Activated CD8-positive, alpha-beta memory T cell treated with anti-CD3 and anti-CD28 coated beads, Interleukin-2, amount 10 ng/mL, durations not matched to agents 7 days and 5 days (primary cell): ENCODE measurements at regions not wholly inside any gene's neighbourhood (a gene's known extent, or its start where the extent isn't known, plus 50 kb on each side); places are given as distances from the start of the nearest gene placed in this dataset.
A peak's percentile ranks its signal among the peaks of the same experiment; 100 is the strongest.

Source experiments
- ATAC-seq: fragments of 150-1000 bp; cut with Tn5 transposase; one replicate; pipeline ENCODE4 v1.10.0; 2021; ENCODE audit warnings: moderate library complexity
- CTCF ChIA-PET: fragments of 350-600 bp; sonication (Branson Sonifier 250); formaldehyde crosslinking; loops from one replicate; lab custom pipeline; 2021; ENCODE audit warnings: antibody characterized with exemption; lab: Charles Lee
- DNase-seq: peaks from one replicate; pipeline ENCODE4 v3.0.0-alpha.2; 2020
- H3K27ac Mint-ChIP-seq: one replicate; pipeline ENCODE4 v1.8.0; 2021; ENCODE audit warnings: mild to moderate bottlenecking, mixed read lengths
- H3K27me3 Mint-ChIP-seq: one replicate; pipeline ENCODE4 v1.8.0; 2021; ENCODE audit warnings: mixed read lengths
- H3K36me3 Mint-ChIP-seq: one replicate; pipeline ENCODE4 v1.8.0; 2021; ENCODE audit warnings: mild to moderate bottlenecking, mixed read lengths
- H3K4me1 Mint-ChIP-seq: one replicate; pipeline ENCODE4 v1.8.0; 2021; ENCODE audit warnings: mixed read lengths
- H3K4me3 Mint-ChIP-seq: one replicate; pipeline ENCODE4 v1.8.0; 2021; ENCODE audit warnings: mild to moderate bottlenecking, moderate library complexity, mixed read lengths
- H3K9me3 Mint-ChIP-seq: one replicate; pipeline ENCODE4 v1.8.0; 2022; ENCODE audit warnings: low read depth, mixed read lengths

- CTCF ChIA-PET: interaction anchor here (0.5 kb wide), 1 partner anchor 548 kb away, joined by 3 read pairs; no protein-coding TSS in a partner anchor
- Mint-ChIP-seq H3K27ac (no peak overlapping the region), H3K4me3 (no peak overlapping the region), H3K9me3 (no peaks in the 10 kb centered on the region), H3K36me3 (no peaks in the 10 kb centered on the region), H3K27me3 (peaks cover 12% of the 10 kb centered on the region), H3K4me1 (no peaks in the 10 kb centered on the region)
- DNase-seq (no peak), ATAC-seq (no peak)
Observed at GRCh38 chr2:217231212-217231611, 371.3 kb upstream of the TNP1 start.

- H3K27ac Mint-ChIP-seq: no peak overlapping the region
- CTCF ChIA-PET: no interaction called here
- no peak overlapping the region for H3K4me3 Mint-ChIP-seq
- peaks cover 2% of the 10 kb centered on the region for H3K27me3 Mint-ChIP-seq
- ATAC-seq (no peak), DNase-seq (no peak)
- peaks cover 5% of the 10 kb centered on the region for H3K4me1 Mint-ChIP-seq
- H3K36me3 Mint-ChIP-seq: peaks cover 3% of the 10 kb centered on the region
- H3K9me3 Mint-ChIP-seq: peaks cover 10% of the 10 kb centered on the region
Observed at GRCh38 chr2:217228732-217229131, 368.9 kb upstream of the TNP1 start.

DNA sequence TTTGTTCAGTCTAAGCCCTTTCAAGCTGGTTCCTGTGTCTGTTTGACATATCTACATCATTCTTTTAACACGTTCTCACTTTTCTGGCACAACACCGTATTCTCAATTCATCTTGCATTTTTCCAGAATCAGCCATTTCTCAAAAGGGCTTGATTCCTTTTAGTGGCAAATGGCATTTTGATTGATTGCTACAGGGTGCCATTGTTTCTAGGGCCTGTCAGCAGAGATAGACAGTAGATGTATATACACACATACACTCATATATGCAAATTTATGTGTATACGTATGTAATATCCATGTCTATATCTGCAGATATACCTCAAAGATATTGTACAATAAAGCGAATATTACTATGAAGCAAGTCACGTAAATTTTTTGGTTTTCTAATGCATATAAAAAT lies 367.9 kb upstream of the TNP1 start:
- CTCF ChIA-PET: interaction anchor here (1.5 kb wide), 1 partner anchor 529 kb away, joined by 3 read pairs; no protein-coding TSS in a partner anchor
- no peak overlapping the region for H3K27ac Mint-ChIP-seq
- peaks cover 6% of the 10 kb centered on the region for H3K36me3 Mint-ChIP-seq
- H3K4me3 Mint-ChIP-seq: no peak overlapping the region
- H3K27me3 Mint-ChIP-seq: peaks cover 2% of the 10 kb centered on the region
- peaks cover 12% of the 10 kb centered on the region for H3K9me3 Mint-ChIP-seq
- DNase-seq (no peak), ATAC-seq (no peak)
- peaks cover 13% of the 10 kb centered on the region for H3K4me1 Mint-ChIP-seq

- peaks cover 12% of the 10 kb centered on the region for H3K9me3 Mint-ChIP-seq
- H3K4me1 Mint-ChIP-seq: peaks cover 19% of the 10 kb centered on the region
- no peak overlapping the region for H3K27ac Mint-ChIP-seq
- H3K27me3 Mint-ChIP-seq: peaks cover 11% of the 10 kb centered on the region
- H3K4me3 Mint-ChIP-seq: no peak overlapping the region
- no peak for ATAC-seq
- CTCF ChIA-PET: interaction anchor here (1.3 kb wide), 1 partner anchor 11 kb away, joined by 3 read pairs; no protein-coding TSS in a partner anchor
- DNase-seq: no peak
- H3K36me3 Mint-ChIP-seq: peaks cover 12% of the 10 kb centered on the region
Observed at GRCh38 chr2:217225596-217225995, 365.7 kb upstream of the TNP1 start.

DNA sequence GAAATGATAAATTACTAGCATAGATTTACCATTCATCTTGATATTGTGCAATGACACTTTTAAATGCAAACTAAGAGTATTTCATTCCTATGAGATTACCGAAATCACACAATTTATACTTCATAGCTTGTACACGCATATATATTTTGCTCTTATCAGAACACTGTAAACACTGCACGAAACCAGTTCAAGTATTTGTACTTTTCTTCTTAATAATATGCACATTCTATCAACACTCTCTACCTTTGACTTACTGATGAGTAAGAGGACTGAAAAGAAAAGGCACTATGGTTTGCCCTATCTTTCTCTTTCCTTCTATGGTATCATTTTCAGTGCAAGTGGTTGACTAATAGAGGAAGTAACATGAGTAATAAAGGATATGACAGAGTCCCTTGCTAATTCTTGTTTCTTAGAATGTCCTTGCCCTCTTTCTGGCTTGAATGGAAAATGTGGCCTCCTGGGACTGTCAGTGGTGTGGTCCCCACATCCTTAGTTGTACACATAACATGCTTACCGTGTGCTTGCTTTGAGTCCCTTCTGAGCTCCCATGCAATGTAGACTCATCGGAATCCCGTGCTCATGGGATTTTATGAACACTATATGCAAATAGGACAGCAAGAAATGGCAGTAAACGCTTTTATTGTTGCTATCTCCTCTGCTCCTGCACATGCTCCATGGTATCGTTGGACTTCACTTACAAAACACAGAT lies 363.5 kb upstream of the TNP1 start:
- peak; percentile 91 for ATAC-seq
- peaks cover 12% of the 10 kb centered on the region for H3K36me3 Mint-ChIP-seq
- CTCF ChIA-PET: no interaction called here
- H3K9me3 Mint-ChIP-seq: peaks cover 12% of the 10 kb centered on the region
- H3K4me1 Mint-ChIP-seq: peaks cover 28% of the 10 kb centered on the region
- H3K4me3 Mint-ChIP-seq: no peak overlapping the region
- H3K27ac Mint-ChIP-seq: peak overlapping the region; percentile 54
- H3K27me3 Mint-ChIP-seq: peaks cover 22% of the 10 kb centered on the region
- peak; percentile 85 for DNase-seq

DNA sequence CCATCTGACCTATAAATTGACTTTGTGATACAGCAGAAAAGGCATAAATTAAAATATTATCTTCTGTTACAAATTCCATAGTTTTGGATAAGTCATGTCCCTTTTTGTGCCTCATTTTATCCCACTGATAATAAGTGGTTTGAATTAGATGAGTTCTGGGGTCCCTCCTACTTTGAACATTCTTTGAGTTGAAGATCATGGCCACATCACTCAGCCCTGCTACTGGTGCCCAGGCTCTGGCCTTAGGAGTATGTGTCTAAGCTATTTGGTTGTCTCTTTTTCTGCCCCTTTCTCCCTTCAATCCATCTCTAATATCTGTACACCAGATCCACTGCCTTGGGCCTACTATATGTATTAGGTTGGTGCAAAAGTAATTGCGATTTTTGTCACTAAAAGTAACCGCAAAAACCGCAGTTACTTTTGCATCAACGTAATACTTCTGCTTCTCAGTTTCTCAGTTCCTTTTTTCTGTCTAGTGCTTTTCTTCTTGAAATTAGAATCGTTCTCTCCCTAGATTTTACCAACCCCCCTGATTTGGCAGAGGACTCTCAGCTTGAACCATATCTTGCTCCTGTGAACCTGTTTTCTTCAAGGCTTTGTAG lies 362.5 kb upstream of the TNP1 start:
- DNase-seq (no peak), ATAC-seq (no peak)
- Mint-ChIP-seq H3K9me3 (peaks cover 12% of the 10 kb centered on the region), H3K27me3 (peaks cover 22% of the 10 kb centered on the region), H3K36me3 (peaks cover 12% of the 10 kb centered on the region), H3K4me3 (no peak overlapping the region), H3K4me1 (peaks cover 28% of the 10 kb centered on the region), H3K27ac (peak overlapping the region; percentile 54)
- CTCF ChIA-PET: interaction anchor here (1.0 kb wide), 1 partner anchor 491 kb away, joined by 4 read pairs; no protein-coding TSS in a partner anchor

- Mint-ChIP-seq H3K4me1 (peaks cover 28% of the 10 kb centered on the region), H3K36me3 (peaks cover 11% of the 10 kb centered on the region), H3K9me3 (peaks cover 9% of the 10 kb centered on the region), H3K4me3 (no peak overlapping the region), H3K27me3 (peaks cover 32% of the 10 kb centered on the region), H3K27ac (no peak overlapping the region)
- ATAC-seq: no peak
- CTCF ChIA-PET: no interaction called here
- no peak for DNase-seq
Observed at GRCh38 chr2:217220228-217221013, 360.6 kb upstream of the TNP1 start.

- Mint-ChIP-seq H3K4me3 (no peak overlapping the region), H3K9me3 (peaks cover 6% of the 10 kb centered on the region), H3K27me3 (peaks cover 38% of the 10 kb centered on the region), H3K36me3 (peaks cover 10% of the 10 kb centered on the region), H3K4me1 (peaks cover 24% of the 10 kb centered on the region), H3K27ac (no peak overlapping the region)
- DNase-seq: no peak
- CTCF ChIA-PET: no interaction called here
- ATAC-seq: no peak
Observed at GRCh38 chr2:217219164-217219520, 359.3 kb upstream of the TNP1 start.

DNA sequence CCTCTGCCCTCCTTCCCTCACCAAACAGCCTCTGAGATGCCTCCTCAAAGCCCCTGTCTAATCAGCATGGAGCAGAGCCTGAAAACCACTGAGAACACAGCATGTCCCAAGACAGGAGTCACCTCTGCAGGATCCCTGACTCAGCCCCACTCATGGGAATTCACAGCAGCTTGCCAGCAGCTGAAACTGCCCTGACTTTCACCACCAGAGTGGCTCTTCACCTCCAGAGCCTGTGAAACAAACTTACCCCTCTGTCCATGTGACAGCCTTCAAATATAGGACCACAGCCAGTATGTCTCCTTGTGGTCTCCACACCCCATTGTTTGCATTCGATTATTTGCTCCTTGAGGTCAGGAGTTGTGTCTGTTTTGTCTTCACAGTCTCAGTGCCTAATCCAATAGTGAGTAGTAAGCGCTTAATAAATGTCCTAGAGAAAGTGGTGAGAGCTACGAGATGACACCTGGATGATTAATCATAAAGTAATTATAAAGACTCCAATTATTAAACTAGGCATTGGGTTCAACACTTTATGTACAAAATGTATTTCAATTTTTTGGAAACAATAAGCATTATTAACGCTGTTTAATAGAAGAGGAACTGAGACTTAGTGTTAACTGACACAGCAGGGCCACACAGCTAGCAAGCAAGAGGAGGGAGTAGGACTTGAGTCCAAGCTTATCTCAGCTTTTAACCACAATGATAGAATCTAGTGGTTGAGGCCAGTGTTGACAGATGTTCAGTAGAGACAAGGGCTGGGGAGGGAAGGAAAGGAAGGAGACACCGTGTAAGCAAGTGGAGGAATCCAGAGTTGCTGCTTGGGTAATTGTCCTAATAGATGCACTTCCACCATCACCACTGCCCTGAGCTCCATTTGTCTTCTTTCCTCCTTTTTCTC lies 358.7 kb upstream of the TNP1 start:
- H3K36me3 Mint-ChIP-seq: peaks cover 7% of the 10 kb centered on the region
- DNase-seq: no peak
- no peak for ATAC-seq
- peaks cover under 1% of the 10 kb centered on the region for H3K9me3 Mint-ChIP-seq
- H3K27me3 Mint-ChIP-seq: peaks cover 38% of the 10 kb centered on the region
- peaks cover 20% of the 10 kb centered on the region for H3K4me1 Mint-ChIP-seq
- no peak overlapping the region for H3K4me3 Mint-ChIP-seq
- H3K27ac Mint-ChIP-seq: no peak overlapping the region
- CTCF ChIA-PET: no interaction called here

DNA sequence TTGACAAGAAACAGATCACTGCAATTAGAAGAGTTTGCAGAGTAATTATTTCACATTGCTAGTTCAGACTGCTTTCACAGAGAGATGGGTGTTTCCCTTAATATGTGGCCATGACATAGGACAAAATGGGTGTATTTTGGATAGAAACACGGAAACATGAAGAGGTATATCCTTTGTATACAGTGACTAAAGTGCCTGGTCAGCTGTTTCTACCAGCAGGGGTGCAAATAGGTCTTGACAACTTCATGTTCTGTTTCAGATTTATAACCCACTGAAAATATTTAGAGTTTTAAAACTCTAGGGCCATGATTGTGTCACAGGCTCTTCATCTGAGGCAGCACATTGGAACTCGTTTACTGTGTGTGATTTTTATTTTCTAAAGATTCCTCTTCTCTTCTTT lies 357.1 kb upstream of the TNP1 start:
- DNase-seq: no peak
- Mint-ChIP-seq H3K9me3 (no peaks in the 10 kb centered on the region), H3K4me1 (peaks cover 9% of the 10 kb centered on the region), H3K27ac (no peak overlapping the region), H3K27me3 (peaks cover 35% of the 10 kb centered on the region), H3K36me3 (peaks cover 3% of the 10 kb centered on the region), H3K4me3 (no peak overlapping the region)
- CTCF ChIA-PET: no interaction called here
- no peak for ATAC-seq

DNA sequence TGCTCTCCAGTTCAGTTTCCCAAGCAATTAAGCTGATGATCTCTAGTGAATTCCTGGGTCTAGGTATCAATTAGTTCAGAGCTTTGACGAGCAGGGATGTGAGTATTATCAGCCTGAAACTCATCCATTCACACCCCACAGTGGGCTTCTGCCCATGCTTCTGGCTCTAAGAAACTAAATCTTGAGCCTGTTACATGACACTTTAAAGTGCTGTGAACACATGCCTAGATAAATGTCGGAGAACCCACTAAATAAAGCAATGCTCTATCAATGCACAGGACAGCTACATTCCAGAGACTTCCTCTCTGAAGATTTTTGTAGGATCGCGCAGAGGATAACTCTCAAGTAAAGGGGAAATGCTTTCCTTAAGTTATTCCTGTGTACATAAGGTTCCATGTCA lies 356.5 kb upstream of the TNP1 start:
- no peak for DNase-seq
- CTCF ChIA-PET: no interaction called here
- Mint-ChIP-seq H3K27ac (no peak overlapping the region), H3K9me3 (no peaks in the 10 kb centered on the region), H3K4me3 (no peak overlapping the region), H3K4me1 (peaks cover 9% of the 10 kb centered on the region), H3K36me3 (peaks cover 3% of the 10 kb centered on the region), H3K27me3 (peaks cover 35% of the 10 kb centered on the region)
- no peak for ATAC-seq

- Mint-ChIP-seq H3K4me3 (no peak overlapping the region), H3K4me1 (peaks cover 9% of the 10 kb centered on the region), H3K27me3 (peaks cover 32% of the 10 kb centered on the region), H3K27ac (no peak overlapping the region), H3K9me3 (no peaks in the 10 kb centered on the region), H3K36me3 (no peaks in the 10 kb centered on the region)
- CTCF ChIA-PET: no interaction called here
- ATAC-seq: no peak
- no peak for DNase-seq
Observed at GRCh38 chr2:217215877-217216276, 356.0 kb upstream of the TNP1 start.

- Mint-ChIP-seq H3K36me3 (no peaks in the 10 kb centered on the region), H3K4me3 (no peak overlapping the region), H3K27ac (no peak overlapping the region), H3K27me3 (peaks cover 12% of the 10 kb centered on the region), H3K9me3 (peaks cover 2% of the 10 kb centered on the region), H3K4me1 (no peaks in the 10 kb centered on the region)
- CTCF ChIA-PET: no interaction called here
- ATAC-seq (no peak), DNase-seq (no peak)
Observed at GRCh38 chr2:217208867-217209266, 349.0 kb upstream of the TNP1 start.
